ENCODE measurements at regions not wholly inside any gene's neighbourhood (a gene's known extent, or its start where the extent isn't known, plus 50 kb on each side); places are given as distances from the start of the nearest gene placed in this dataset.

DNA sequence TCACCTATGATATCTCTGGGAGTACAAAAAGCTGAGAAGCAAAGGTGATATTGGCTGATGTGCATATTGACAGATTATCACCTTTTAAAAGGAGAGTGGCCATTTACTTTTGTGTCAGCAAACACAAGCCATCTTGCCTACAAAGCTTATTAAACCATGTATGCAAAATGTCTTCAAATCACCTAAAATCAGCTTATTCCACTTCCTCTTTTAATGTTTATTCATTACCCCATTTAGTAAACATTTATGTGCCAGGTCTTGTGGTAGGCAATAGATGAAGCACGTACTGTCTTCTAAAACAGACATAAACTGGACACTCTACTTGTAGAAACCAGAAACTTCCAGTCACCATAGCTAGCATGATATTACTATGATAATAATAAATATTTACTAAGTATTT, 354.6 kb downstream of the RBM26 start:
- TF ChIP-seq, protein P1, sequence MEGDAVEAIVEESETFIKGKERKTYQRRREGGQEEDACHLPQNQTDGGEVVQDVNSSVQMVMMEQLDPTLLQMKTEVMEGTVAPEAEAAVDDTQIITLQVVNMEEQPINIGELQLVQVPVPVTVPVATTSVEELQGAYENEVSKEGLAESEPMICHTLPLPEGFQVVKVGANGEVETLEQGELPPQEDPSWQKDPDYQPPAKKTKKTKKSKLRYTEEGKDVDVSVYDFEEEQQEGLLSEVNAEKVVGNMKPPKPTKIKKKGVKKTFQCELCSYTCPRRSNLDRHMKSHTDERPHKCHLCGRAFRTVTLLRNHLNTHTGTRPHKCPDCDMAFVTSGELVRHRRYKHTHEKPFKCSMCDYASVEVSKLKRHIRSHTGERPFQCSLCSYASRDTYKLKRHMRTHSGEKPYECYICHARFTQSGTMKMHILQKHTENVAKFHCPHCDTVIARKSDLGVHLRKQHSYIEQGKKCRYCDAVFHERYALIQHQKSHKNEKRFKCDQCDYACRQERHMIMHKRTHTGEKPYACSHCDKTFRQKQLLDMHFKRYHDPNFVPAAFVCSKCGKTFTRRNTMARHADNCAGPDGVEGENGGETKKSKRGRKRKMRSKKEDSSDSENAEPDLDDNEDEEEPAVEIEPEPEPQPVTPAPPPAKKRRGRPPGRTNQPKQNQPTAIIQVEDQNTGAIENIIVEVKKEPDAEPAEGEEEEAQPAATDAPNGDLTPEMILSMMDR (IDR thresholded peaks at IDR 0.05), result no peak
- TF ChIP-seq POLR2A (IDR thresholded peaks at IDR 0.05), result no peak
